ENCODE measurements at regions not wholly inside any gene's neighbourhood (a gene's known extent, or its start where the extent isn't known, plus 50 kb on each side); places are given as distances from the start of the nearest gene placed in this dataset.

GRCh38 chr9:13457795-13458194 lies 178.3 kb upstream of the MPDZ start:
- no peak for TF ChIP-seq CTCF (IDR thresholded peaks at IDR 0.05)
- no peak for TF ChIP-seq POLR2A (IDR thresholded peaks at IDR 0.05)

All from sigmoid colon (tissue), 3 donors.